Femur (tissue), 1 donor: ENCODE measurements at regions not wholly inside any gene's neighbourhood (a gene's known extent, or its start where the extent isn't known, plus 50 kb on each side); places are given as distances from the start of the nearest gene placed in this dataset.
"Not testable (repeated sequence)": the region's sequence is repeated elsewhere in the genome, so short reads cannot be mapped to it uniquely, and the experiment has no call there.

Experiments
- DNase-seq: peaks from one replicate; pipeline ENCODE4 v3.0.0-alpha.2; 2017

DNA sequence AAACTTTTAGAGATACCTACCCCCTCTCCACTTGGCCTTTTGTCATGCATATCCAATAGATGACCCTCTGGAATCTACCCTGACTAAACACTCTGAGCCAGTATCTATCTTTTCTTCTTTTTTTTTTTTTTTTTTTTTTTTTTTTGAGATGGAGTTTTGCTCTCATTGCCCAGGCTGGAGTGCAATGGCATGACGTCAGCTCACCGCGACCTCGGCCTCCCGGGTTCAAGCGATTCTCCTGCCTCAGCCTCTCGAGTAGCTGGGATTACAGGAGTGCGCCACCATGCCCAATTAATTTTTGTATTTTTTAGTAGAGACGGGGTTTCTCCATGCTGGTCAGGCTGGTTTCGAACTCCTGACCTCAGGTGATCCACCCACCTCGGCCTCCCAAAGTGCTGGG, 50.8 kb upstream of the GRIN2B start:
- not testable (repeated sequence) for DNase-seq

DNA sequence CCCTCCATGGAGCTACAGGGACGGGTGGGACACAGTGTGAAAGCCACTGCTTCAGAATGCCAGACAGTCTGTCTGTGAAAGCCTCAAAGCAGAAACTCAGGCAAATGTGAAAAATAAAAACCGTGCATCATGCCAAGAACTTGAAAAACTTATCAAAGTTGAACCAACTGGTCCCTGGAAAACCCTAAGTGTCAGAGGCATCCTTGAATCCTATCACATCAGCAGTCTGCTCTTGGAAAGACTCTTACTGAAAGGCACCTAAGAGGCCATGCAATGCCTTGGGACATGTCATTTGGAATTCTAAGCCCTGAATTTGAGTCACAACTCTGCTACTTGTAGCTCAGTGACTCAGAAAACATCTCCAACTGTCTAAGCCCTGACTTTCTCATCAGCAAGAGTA, 62.4 kb upstream of the GRIN2B start:
- DNase-seq = no peak

DNA sequence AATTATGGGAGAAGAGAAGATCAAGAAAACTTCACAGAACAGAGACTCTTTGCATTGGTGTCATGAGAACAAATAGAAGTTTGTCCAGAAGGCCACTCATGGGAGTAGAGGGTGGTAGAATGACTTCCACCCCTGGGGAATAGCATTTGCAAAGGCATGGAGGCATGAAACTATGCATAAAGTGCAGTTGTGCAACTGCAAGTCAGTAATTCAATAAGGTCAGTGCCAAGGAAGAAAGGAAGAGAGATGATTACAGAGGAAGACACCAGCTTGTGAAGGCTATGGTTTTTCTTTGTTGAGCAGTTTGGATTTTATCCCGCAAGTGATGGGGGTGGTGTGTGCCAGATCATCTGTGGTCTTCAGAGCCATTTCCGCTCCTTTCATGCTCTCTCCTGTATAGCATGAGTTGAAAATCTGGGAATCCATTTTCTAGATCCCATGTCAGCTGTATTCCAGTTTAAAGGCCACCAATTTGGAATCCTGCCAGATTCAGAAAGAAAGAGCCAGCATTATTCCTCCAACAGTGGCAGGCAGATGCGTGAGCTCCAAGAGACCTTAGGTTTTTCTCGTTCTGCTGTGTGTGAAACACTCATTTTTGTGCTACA, 67.6 kb upstream of the GRIN2B start:
- no peak for DNase-seq

DNA sequence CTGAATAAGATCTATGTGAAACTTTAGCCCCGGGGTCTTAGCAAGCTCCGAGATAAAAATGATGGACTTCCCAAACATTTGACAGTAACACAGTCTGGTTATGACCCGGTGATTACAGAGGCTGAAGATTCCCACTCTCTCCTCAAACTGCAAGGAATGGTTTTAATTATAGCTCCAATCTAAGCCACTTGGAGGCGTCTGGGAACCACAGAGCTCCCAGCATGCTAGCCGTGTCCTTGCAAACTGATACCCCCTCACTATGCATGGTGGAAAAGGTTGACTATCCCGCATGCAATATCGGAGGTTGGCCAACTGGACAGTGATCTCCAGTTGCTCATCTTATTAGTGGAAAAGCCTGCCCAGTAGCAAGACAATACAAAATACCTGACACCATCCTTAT, 76.5 kb upstream of the GRIN2B start:
- no peak for DNase-seq

DNA sequence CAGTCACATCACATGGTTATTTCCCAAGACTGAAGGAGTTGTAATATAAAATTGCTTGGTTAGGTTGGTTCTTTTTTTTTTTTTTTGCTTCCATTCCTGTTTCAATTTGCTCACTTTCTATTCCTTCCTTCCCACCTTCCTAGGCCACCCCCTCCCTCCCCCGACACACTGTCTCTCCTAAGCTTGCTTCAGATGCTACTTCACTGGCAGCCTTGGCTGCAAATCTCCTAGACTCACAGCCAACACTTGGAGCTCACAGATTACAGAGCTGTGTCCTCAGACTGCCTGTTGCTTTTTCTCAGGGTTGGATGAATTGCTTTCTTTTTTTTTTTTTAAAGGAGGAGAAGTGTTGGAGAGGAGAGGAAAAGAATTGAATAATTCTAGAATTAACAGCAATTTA, 77.3 kb upstream of the GRIN2B start:
- DNase-seq = no peak

DNA sequence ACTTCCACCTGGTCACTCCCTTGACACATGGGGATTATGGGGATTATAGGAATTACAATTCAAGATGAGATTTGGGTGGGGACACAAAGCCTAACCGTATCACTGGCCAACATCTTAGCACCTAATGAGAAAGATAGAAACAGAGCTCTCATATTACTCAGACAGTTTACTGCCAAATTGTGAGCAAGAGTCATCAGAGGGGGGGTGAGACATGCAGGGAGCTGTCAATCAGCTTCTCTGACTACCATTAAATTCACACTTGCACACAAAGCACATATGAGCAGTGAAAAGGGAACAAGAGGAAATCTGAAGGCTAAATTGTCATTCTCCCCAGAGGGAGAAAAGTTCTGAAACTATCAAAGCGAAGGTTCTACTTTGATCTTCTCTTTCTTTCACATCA, 78.1 kb upstream of the GRIN2B start:
- no peak for DNase-seq

DNA sequence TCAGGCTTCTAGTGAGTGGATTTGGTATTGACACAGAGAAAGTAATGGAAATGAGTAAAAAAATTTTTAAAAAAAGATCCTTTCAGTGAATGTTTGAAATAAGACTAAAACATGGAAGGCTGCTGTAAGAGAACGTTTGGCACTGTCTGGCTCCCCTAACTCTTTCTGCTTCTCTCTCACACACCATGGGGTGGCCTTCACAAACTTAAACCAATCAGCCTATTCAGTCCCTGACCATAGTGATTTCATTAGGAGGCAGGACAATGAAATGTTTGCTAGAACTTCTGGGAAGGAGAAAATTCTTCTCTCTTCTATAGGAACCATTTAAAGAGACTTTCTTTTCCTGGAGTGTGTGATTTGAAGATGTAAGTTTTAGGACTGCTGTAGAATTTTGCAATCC, 84.2 kb upstream of the GRIN2B start:
- no peak for DNase-seq

DNA sequence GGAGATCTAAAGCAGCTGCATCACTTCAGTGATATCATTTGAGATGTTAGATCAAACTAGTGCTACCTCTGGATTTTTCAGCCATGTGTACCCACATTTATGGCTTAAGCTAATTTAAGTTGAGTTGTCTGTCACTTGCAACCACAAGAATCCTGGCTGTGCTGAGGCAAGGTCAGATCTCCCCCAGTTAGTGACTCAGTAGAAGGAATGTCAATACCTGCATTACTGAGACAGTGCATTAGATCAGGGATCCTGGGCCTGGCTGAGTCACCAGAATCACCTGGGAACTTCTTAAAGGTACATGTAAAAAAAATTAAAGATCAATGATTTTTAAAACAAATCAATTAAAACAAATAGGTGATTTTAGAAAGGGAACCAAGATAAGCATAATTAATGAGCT, 84.6 kb upstream of the GRIN2B start:
- DNase-seq = no peak

DNA sequence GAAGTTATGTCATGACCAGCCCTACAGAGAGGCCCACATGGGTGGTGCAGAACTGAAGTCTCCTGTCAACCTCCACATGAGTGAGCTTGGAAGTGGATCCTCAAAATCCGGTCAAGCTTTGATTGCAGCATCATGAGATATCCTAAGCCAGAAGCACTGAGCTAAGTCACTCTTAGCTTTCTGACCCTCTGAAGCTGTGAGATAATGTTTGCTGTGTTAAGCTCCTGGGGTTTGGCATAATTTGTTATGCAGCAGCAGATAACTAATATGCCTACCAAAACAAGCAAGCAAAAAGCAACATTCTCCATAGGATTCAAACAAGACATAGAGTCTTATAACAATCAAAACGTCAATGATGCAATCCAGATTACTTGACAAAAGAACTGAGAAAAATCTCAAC, 87.6 kb upstream of the GRIN2B start:
- no peak for DNase-seq

DNA sequence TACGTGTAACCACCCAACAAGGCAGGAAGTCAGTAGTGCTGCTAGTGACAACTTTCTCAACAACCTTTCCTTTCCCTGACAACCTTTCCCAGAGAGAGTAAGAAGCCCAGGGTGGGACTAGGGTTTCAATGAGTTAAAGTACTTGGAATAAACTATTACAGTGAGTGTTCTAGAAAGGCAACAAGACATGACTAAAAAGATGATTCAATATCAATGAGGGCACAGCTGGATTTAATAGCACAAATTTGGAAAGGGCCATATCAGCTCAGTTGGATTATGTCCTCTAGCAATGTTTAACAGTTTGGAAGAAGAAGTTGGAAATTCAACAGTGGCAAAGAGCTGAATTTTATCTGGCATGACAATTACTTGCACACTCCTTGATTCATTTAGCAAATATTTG, 90.4 kb upstream of the GRIN2B start:
- DNase-seq = no peak

DNA sequence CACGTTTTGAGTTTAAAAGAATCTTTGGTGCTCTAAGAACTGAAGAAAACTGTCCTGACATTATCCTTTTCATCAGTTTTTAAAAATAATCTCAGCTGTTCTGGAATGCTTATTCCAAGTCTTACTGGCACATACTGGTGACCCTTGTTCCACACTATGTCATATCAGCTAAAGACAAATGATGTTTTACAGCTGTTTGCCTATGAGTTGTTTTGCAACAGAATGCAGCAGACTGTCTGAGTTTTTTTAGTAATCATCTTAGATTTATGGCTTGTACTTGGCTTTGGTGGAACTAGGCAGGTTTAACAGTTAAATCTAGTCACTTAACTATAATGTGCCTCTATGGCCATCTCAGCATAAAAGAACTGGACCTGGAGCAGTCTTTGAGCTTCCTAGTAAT, 91.6 kb upstream of the GRIN2B start:
- DNase-seq = no peak

DNA sequence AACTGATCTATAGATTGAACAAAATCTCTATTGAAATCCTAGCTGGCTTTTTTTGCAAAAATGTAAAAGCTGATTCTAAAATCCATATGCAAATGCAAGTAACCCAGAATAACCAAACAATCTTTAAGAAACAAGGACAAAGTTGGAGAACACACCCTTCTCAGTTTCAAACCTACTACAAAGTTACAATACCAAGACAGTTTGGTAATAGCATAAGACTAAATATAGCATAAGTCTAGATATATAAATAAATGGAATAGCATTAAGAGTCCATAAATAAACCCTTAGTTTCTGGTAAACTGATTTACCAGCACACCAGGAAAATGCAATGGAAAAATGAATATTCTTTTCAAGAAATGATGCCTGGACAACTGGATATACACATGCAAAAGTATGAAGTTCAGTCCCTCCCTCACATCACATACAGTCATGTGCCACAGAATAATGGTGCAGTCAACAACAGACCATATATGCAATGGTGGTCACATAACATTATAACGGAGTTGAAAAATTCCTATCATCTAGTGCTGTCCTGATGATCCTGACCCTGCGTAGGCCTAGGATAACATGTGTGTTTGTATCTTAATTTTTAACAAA, 94.5 kb upstream of the GRIN2B start:
- no peak for DNase-seq

DNA sequence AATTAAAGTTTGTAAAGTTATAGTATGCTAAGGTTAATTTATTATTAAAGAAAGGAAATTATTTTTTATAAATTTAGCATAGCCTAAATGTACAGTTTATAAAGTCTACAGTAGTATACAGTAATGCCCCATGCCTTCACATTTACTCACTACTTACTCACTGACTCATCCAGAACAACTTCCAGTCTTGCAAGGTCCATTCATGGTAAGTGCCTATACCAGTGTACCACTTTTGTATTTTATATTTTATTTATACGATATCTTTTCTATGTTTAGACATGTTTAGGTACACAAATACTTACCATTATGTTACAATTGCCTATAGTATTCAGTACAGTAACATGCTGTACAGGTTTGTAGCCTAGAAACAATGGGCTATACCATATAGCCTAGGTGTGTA, 95.1 kb upstream of the GRIN2B start:
- DNase-seq = no peak

DNA sequence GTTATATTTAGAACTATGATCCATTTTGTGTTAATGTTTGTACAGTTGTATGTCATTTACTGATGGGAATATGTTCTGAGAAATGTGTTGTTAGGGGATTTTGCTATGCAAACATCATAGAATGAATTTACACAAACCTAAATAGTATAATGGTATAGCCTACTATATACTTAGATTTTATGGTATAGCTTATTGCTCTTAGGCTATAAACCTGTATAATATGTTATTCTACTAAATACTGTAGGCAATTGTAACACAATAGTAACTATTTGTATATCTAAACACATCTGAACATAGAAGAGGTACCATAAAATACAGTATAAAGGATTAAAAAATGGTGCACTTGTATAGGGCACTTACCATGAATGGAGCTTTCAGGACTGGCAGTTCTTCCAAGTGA, 105.4 kb upstream of the GRIN2B start:
- DNase-seq = no peak

DNA sequence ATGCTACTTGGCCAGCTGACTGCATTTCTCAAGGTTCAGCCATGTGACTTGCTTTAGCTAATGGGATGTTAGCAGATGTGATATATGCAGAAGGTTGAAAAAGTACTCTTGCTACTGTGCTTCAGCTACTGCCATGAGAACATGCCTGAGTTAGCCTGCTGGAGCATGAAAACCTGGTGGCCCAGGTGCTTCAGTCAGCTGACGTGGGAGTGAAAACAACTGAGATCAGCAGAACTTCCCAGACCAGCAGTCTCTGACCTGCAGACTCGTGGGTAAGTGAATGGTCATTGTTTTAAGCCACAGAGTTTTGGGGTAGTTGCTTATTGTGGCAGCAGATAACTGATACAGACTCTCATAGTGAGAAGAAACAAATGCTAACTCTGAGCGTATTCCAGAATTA, 118.6 kb upstream of the GRIN2B start:
- DNase-seq = no peak

DNA sequence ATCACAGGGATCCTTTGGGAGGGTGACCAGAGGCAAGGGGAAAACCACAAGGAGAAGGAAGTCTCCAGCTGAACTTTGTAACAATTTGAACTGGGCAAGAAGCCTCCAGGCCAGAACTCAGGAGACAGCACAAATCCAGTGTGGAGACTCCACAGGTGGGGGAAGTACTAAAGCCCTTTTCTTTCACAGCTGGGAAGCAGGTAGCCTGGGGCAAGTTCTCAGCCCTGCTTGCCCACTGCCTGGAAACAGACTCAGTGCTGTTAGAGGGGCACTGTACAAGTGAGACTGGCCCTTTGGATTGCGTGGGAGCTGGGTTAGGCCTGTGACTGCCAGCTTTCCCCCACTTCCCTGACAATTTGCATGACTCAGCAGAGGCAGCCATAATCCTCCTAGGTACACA, 120.2 kb upstream of the GRIN2B start:
- DNase-seq = not testable (repeated sequence)

DNA sequence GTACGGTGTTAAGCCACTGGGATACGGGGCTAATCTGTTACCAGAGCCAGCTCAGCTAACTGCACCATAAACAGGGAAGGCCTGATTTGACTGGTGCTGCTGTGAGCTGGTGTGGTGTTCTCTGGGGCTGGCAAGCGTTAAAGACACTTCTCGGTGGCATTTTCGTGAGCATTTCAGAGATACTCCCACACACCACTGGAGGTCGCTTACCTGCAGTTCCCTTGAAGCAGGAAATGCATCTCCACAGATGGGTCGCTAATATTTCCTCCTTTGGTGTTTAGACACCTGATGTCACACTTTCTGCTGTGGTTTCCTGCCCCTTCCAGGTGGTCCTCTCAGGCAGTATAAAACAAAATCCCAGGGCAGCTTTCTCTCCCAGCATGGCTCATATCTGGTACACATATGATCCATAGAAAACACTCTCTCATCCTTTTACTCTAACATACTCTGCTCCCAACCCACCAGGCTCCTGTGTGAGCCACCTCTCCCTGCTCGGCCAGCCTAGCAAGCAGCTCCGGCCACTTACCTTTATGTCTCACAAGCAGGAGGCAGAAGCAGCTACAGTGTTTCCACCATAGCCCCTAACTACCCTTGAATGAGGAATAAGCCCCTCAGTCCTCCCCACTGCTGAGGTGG, 129.9 kb upstream of the GRIN2B start:
- DNase-seq = no peak

DNA sequence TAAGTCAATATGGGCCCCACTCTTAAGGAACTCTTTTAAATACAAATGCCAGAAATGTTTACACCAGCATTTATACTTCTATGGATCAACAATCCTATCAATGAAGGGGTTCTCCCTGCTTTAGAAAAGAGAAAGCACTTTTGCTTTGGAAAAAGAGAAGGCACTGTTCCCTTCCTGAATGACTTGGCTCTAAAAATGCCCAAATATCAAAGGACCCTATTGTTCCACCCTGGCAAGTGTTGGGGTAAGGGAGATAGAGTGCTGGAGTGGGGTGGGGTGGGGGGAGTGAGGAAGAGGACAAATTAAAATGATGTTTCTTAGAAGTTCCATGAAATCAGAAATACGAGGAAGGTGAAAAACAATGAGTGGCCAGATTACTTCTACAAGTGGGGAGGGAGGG, 131.6 kb upstream of the GRIN2B start:
- no peak for DNase-seq

DNA sequence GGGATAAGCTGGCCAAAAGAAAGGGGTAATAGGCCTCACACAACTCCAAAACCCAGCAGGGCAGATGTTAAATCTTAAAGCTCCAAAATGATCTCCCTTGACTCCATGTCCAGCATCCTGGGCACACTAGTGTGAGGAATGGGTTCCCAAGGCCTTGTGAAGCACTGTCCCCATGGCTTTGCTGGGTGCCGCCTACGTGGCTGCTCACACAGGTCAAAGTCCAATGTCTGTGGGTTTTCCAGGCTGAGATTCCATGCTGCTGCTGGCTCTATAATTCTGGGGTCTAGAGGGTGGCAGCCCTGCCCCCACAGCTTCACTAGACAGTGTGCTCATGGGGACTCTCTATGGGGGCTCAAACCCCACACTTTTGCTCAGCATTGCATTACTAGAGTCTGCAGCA, 145.3 kb upstream of the GRIN2B start:
- no peak for DNase-seq

DNA sequence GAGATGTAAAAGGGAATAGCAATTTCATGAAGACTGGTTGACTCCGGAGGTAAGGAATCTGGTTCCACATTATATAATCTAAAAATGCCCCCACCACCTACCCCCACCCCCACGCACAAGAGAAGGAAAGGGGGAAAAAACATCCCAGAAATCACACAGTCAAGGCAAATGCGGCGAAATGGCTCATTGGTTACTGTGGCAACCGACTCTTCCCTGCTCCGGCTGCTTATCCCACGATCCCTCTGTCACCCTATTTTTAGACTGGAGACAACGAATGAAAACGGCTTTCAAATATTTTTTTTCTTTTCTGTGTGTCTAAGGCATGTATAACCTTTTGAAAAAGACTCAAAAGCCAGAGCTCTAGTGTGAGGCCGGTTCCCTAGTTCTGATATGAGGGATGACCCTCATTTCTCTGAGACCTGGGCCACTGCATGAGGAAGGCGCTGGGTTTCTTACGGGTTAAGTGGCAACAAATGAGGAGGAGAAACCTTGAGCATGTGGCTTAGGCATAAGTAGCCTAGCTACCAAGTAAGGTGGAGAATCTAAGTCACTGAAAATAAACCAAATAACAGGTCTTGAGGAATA, 148.3 kb upstream of the GRIN2B start:
- DNase-seq = no peak

DNA sequence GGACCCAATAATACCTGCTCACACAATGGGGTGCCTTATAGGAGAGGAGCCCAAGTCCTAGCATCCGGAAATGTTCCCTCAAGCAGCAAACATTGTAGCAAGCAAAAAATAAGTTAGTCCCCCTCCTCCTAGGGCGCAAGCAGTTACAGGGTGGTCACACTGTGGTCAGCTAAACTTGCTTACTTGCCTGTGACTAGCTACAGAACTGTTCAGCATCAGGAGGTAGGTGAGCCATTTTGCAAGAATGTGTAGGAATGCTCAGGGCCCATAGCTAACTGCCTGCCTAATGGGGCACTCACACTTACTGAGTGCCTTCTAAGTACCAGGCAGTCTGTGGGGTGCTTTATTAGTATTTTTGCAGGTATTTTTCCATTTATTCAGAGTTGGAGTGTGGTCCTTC, 154.6 kb upstream of the GRIN2B start:
- DNase-seq = no peak

DNA sequence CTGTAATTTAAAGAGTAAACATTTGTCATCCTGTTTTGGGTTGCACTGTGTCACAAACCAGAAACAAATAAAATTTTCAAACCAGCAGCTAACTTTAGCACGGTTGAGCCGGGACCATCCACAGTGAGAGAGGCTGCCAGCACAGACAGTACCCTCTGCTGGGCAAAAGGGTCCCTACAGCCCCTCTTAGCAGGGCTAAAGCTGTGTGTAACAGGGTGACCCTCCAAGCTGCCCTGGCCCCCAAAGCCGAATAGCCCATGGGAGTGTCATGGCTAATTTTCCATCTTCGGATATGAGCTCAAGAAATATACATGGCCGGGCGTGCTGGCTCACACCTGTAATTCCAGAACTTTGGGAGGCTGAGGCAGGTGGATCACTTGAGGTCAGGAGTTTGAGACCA, 157.1 kb upstream of the GRIN2B start:
- no peak for DNase-seq

DNA sequence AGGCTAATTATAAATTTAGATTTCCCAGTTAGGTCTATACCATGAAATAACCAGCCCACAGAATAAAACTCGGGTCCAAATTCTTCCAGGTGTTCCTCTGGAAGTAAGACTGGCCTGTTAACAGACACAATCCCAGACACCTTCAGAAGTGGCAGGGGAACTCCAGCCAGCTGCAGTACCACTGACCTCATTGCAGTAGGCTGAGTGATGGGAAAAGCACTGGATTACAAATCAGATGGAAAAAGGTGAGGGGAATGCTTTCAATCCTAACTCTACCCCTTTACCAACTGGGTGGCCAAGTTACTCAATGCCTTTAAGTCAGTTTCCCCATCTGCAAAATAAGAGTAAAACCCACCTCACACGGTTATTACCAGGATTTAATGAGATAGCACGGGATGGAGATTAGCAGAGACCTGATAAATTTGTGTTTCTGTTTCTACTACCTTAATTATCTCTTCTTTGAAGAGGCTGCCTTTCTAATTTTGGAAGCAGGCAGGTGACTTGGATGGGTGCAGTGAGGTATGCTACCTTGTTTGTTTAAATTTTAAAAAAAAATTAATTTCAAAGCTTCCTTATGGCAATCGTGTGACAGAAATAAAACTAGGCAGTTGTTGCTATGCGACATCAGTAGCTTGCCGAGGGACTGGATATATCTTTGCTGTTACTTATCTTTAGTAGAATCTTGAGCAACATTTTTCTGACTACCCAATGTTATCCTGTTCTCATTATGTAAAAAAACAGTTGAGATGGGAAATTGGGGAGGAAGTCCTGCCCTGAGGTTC, 167.3 kb upstream of the GRIN2B start:
- DNase-seq = no peak

DNA sequence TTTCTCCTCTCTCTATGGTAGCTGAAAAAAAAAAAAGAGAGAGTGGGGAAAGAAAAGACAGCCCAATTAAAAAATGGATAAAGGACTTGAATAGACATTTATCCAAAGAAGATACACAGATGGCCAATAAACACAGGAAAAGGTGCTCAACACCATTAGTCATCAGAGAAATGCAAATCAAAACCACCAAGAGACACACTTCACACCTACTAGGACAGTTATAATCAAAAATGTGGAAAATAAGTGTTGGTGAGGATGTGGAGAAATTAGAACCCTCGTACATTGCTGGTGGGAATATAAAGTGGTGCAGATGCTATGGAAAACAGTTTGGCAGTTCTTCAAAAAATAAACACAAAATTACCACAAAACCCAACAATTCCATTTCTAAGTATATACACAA, 172.4 kb upstream of the GRIN2B start:
- DNase-seq = no peak
